ENCODE measurements at regions not wholly inside any gene's neighbourhood (a gene's known extent, or its start where the extent isn't known, plus 50 kb on each side); places are given as distances from the start of the nearest gene placed in this dataset.

DNA sequence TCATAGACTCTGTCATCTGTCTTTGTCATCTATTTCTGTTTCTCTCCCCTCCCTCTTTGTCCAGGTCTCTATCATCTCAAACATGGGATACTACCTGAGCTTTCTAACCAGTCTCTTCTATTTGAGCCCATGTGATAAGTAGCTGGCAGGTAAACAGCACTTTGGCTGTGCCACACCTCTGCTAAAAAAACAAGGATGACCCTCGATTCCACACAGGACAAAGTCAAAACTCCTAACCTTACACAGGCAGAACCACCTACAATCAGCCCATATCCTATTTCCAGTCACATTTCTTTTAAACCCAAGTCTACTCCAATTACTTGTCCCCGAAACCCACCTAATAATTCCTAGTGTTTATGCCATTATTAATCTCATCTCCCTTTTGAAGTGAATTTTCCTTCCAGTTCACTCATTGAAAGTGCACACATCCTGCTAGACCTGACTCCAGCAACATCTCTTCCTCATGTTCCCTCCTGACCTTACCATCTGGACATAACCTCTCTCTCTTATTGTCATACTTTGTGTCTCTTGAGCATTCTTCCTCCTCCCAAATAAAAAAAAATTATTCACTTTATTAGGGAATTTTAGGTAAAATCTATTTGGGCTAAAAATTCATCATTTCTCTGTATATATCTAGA, 256.1 kb upstream of the ONECUT1 start:
- 82% methylated on average over 2 of the region's 2 CpGs for WGBS (ENCODE audit: insufficient coverage)

DNA sequence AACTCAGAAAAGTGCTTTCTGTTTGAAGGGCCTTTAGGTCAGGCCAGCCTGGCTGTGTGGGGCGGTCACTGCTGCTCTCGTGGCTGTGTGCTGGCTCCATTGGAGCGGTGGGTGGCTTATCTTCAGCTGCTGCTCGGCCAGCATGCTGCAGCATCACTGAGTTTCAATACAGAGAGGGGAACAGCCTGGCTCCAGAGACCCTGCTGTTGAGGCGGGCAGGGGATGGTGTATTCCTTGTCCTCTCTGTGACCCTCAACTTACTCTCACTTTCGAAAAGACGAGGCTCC, 248.5 kb upstream of the ONECUT1 start:
- ChIA-PET CTCF (no interaction called here), POLR2A (no interaction called here)
- no peak overlapping the region for H3K9ac ChIP-seq (ENCODE audit: low read length)
- DNase-seq (no peak), ATAC-seq (ENCODE audit: low read depth) (no peak)
- 86% methylated on average over 5 of the region's 7 CpGs for WGBS (ENCODE audit: insufficient coverage)
- Mint-ChIP-seq H3K27ac (no peak overlapping the region), H3K4me3 (no peak overlapping the region), H3K9me3 (ENCODE audit: insufficient read depth) (peaks cover 5% of the 10 kb centered on the region), H3K4me1 (no peaks in the 10 kb centered on the region), H3K27me3 (peaks cover 10% of the 10 kb centered on the region)
- H3K79me2 ChIP-seq (ENCODE audit: control insufficient read depth, insufficient read depth, low read length) = no peaks in the 10 kb centered on the region
- no peak overlapping the region for H3K4me2 ChIP-seq (replicated peaks; ENCODE audit: low read depth, low read length, poor library complexity, severe bottlenecking)
- intact Hi-C loops (cut with micrococcal nuclease) = no loop called here
- no peak overlapping the region for H3K27ac ChIP-seq (ENCODE audit: low read length in 2 of 2)
- H3K27me3 ChIP-seq (replicated peaks in 1 of 4; ENCODE audit: control extremely low read depth in 1 of 4, control insufficient read depth in 3 of 4, insufficient read depth in 4 of 4, low read length in 3 of 4) = peaks cover 0 to 6% (median 3%) of the 10 kb centered on the region in 4 experiments
- no peaks in the 10 kb centered on the region for H3K4me1 ChIP-seq (ENCODE audit: control insufficient read depth in 2 of 2, insufficient read depth in 2 of 2, low read length in 2 of 2)
- H3K36me3 ChIP-seq (replicated peaks in 1 of 2; ENCODE audit: control extremely low read depth in 1 of 2, control insufficient read depth in 1 of 2, extremely low read depth in 1 of 2, insufficient read depth in 2 of 2, low read length in 1 of 2) = no peaks in the 10 kb centered on the region
- H4K20me1 ChIP-seq (ENCODE audit: control insufficient read depth, insufficient read depth, low read length, poor library complexity, severe bottlenecking) = no peaks in the 10 kb centered on the region
- H3K9me3 ChIP-seq (ENCODE audit: control extremely low read depth in 1 of 3, control insufficient read depth in 2 of 3, insufficient read depth in 1 of 3, low read length in 2 of 3) = no peaks in the 10 kb centered on the region
- TF ChIP-seq EZH2 (IDR thresholded peaks at IDR 0.05; ENCODE audit: borderline replicate concordance, insufficient read depth, low read depth, low read length, poor library complexity, severe bottlenecking) = no peak
- TF ChIP-seq, protein P1, sequence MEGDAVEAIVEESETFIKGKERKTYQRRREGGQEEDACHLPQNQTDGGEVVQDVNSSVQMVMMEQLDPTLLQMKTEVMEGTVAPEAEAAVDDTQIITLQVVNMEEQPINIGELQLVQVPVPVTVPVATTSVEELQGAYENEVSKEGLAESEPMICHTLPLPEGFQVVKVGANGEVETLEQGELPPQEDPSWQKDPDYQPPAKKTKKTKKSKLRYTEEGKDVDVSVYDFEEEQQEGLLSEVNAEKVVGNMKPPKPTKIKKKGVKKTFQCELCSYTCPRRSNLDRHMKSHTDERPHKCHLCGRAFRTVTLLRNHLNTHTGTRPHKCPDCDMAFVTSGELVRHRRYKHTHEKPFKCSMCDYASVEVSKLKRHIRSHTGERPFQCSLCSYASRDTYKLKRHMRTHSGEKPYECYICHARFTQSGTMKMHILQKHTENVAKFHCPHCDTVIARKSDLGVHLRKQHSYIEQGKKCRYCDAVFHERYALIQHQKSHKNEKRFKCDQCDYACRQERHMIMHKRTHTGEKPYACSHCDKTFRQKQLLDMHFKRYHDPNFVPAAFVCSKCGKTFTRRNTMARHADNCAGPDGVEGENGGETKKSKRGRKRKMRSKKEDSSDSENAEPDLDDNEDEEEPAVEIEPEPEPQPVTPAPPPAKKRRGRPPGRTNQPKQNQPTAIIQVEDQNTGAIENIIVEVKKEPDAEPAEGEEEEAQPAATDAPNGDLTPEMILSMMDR (IDR thresholded peaks at IDR 0.05) = no peak
- H2AFZ ChIP-seq (ENCODE audit: insufficient read depth, low read depth, low read length, poor library complexity, severe bottlenecking) = no peak overlapping the region
- H3K4me3 ChIP-seq (ENCODE audit: control extremely low read depth in 1 of 5, extremely low read depth in 1 of 5, insufficient read depth in 1 of 5, low read depth in 2 of 5, low read length in 4 of 5) = no peak overlapping the region

More for the DNA sequence above, 256.1 kb upstream of the ONECUT1 start:
- H2AFZ ChIP-seq (ENCODE audit: insufficient read depth, low read depth, low read length, poor library complexity, severe bottlenecking) = no peak overlapping the region
- no peak overlapping the region for H3K4me2 ChIP-seq (replicated peaks; ENCODE audit: low read depth, low read length, poor library complexity, severe bottlenecking)
- H3K27me3 Mint-ChIP-seq = no peaks in the 10 kb centered on the region
- no peak overlapping the region for H3K27ac ChIP-seq (ENCODE audit: low read length in 2 of 2)
- H3K4me1 ChIP-seq (ENCODE audit: control insufficient read depth in 2 of 2, insufficient read depth in 2 of 2, low read length in 2 of 2) = no peaks in the 10 kb centered on the region
- TF ChIP-seq EZH2 (IDR thresholded peaks at IDR 0.05; ENCODE audit: borderline replicate concordance, insufficient read depth, low read depth, low read length, poor library complexity, severe bottlenecking) = no peak
- TF ChIP-seq, protein P1 (IDR thresholded peaks at IDR 0.05) = no peak
- ATAC-seq (ENCODE audit: low read depth) (no peak), DNase-seq (no peak)
- H3K79me2 ChIP-seq (ENCODE audit: control insufficient read depth, insufficient read depth, low read length) = no peaks in the 10 kb centered on the region
- peaks cover 0 to 4% (median 3%) of the 10 kb centered on the region in 3 donors for H3K9me3 ChIP-seq (ENCODE audit: control extremely low read depth in 1 of 3, control insufficient read depth in 2 of 3, insufficient read depth in 1 of 3, low read length in 2 of 3)
- no peaks in the 10 kb centered on the region for H3K36me3 ChIP-seq (replicated peaks in 1 of 2; ENCODE audit: control extremely low read depth in 1 of 2, control insufficient read depth in 1 of 2, extremely low read depth in 1 of 2, insufficient read depth in 2 of 2, low read length in 1 of 2)
- no peak overlapping the region for H3K4me3 Mint-ChIP-seq
- intact Hi-C loops (cut with micrococcal nuclease) = no loop called here
- H3K27me3 ChIP-seq (replicated peaks in 1 of 4; ENCODE audit: control extremely low read depth in 1 of 4, control insufficient read depth in 3 of 4, insufficient read depth in 4 of 4, low read length in 3 of 4) = no peaks in the 10 kb centered on the region
- ChIA-PET CTCF (no interaction called here), POLR2A (no interaction called here)
- no peaks in the 10 kb centered on the region for H4K20me1 ChIP-seq (ENCODE audit: control insufficient read depth, insufficient read depth, low read length, poor library complexity, severe bottlenecking)
- no peak overlapping the region for H3K27ac Mint-ChIP-seq
- H3K4me1 Mint-ChIP-seq = no peaks in the 10 kb centered on the region
- peaks cover 5% of the 10 kb centered on the region for H3K9me3 Mint-ChIP-seq (ENCODE audit: insufficient read depth)
- H3K4me3 ChIP-seq (ENCODE audit: control extremely low read depth in 1 of 5, extremely low read depth in 1 of 5, insufficient read depth in 1 of 5, low read depth in 2 of 5, low read length in 4 of 5) = no peak overlapping the region
- H3K9ac ChIP-seq (ENCODE audit: low read length) = no peak overlapping the region

Data from B cell (primary cell).